Calu3 (cell line): ENCODE measurements at regions not wholly inside any gene's neighbourhood (a gene's known extent, or its start where the extent isn't known, plus 50 kb on each side); places are given as distances from the start of the nearest gene placed in this dataset.

ENCODE experiments used
- BruUV-seq: library from RNA; stranded (reverse); fragments of 400-500 nt; replicated peaks from 2 replicates; lab custom pipeline; 2021; lab: Mats Ljungman, UMichigan
- CTCF ChIA-PET: fragments of 300-600 bp; sonication (Branson Sonifier 250); formaldehyde crosslinking; loops from one replicate; lab custom pipeline; 2022; ENCODE audit warnings: antibody characterized with exemption; lab: Charles Lee
- DNase-seq: peaks from one replicate; pipeline ENCODE4 v3.0.0; 2022
- H3K27ac Mint-ChIP-seq: one replicate; pipeline ENCODE4 v1.8.0; 2022; ENCODE audit warnings: mixed read lengths; ENCODE audit not compliant: unreplicated experiment
- H3K27me3 Mint-ChIP-seq: one replicate; pipeline ENCODE4 v1.8.0; 2022; ENCODE audit warnings: mixed read lengths; ENCODE audit not compliant: unreplicated experiment
- H3K36me3 Mint-ChIP-seq: one replicate; pipeline ENCODE4 v1.8.0; 2022; ENCODE audit warnings: mild to moderate bottlenecking, moderate library complexity, mixed read lengths; ENCODE audit not compliant: insufficient read depth, unreplicated experiment
- H3K4me1 Mint-ChIP-seq: one replicate; pipeline ENCODE4 v1.8.0; 2022; ENCODE audit warnings: mild to moderate bottlenecking, low read depth, mixed read lengths; ENCODE audit not compliant: unreplicated experiment
- H3K4me3 Mint-ChIP-seq: one replicate; pipeline ENCODE4 v1.8.0; 2022; ENCODE audit warnings: mild to moderate bottlenecking, low read depth, moderate library complexity, mixed read lengths; ENCODE audit not compliant: unreplicated experiment
- H3K9me3 Mint-ChIP-seq: one replicate; pipeline ENCODE4 v1.8.0; 2022; ENCODE audit warnings: low read depth, mixed read lengths; ENCODE audit not compliant: unreplicated experiment
- CTCF ChIP-seq: fragments of 200-600 bp; IDR thresholded peaks from one replicate; pipeline ENCODE4 v1.8.0; 2022; ENCODE audit warnings: antibody characterized with exemption; ENCODE audit not compliant: unreplicated experiment
- intact Hi-C: fragments of 100-400 bp; cut with micrococcal nuclease; formaldehyde crosslinking; loops from one replicate; pipeline ENCODE4 v1.10.0; 2022; ENCODE audit not compliant: unreplicated experiment

GRCh38 chr16:25449802-25450201 is 192.2 kb upstream of the ZKSCAN2 start:
- Mint-ChIP-seq H3K9me3 (peaks cover 3% of the 10 kb centered on the region), H3K27me3 (no peaks in the 10 kb centered on the region), H3K27ac (no peak overlapping the region), H3K4me3 (no peak overlapping the region), H3K4me1 (no peaks in the 10 kb centered on the region), H3K36me3 (no peaks in the 10 kb centered on the region)
- no peak for TF ChIP-seq CTCF
- intact Hi-C loops = loop anchor here (10.0 kb wide), 1 partner anchor 85 kb away; no protein-coding TSS in a partner anchor
- DNase-seq = no peak
- CTCF ChIA-PET = no interaction called here
- no TSS peak for BruUV-seq

GRCh38 chr16:25443994-25444393 is 186.3 kb upstream of the ZKSCAN2 start:
- no peak overlapping the region for H3K27ac Mint-ChIP-seq
- no peaks in the 10 kb centered on the region for H3K4me1 Mint-ChIP-seq
- CTCF ChIA-PET = no interaction called here
- intact Hi-C loops = loop anchor here (10.0 kb wide), 1 partner anchor 79 kb away; no protein-coding TSS in a partner anchor
- no peak for TF ChIP-seq CTCF
- no TSS peak for BruUV-seq
- no peaks in the 10 kb centered on the region for H3K36me3 Mint-ChIP-seq
- H3K4me3 Mint-ChIP-seq = no peak overlapping the region
- H3K9me3 Mint-ChIP-seq = peaks cover 3% of the 10 kb centered on the region
- peaks cover 28% of the 10 kb centered on the region for H3K27me3 Mint-ChIP-seq
- no peak for DNase-seq

DNA sequence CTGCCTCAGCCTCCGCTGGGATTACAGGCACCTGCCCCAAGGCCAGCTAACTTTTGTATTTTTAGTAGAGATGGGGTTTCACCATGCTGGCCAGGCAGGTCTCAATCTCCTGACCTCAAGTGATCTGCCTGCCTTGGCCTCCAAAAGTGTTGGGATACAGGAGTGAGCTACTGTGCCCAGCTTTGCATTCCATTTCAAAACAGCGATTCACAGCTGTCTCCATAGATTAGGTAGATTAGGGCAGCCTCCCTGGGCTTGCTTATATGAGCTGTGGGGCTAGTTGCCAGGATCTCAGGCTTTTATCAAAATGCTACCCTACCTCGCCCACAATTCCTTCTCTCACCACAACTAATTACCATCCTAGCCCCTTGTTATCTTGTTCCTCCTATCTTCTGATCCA is 176.4 kb upstream of the ZKSCAN2 start:
- no peaks in the 10 kb centered on the region for H3K36me3 Mint-ChIP-seq
- TF ChIP-seq CTCF = no peak
- H3K4me1 Mint-ChIP-seq = no peaks in the 10 kb centered on the region
- H3K27ac Mint-ChIP-seq = no peak overlapping the region
- H3K4me3 Mint-ChIP-seq = no peak overlapping the region
- DNase-seq = no peak
- CTCF ChIA-PET = no interaction called here
- no TSS peak for BruUV-seq
- H3K27me3 Mint-ChIP-seq = peaks cover 24% of the 10 kb centered on the region
- intact Hi-C loops = no loop called here
- H3K9me3 Mint-ChIP-seq = no peaks in the 10 kb centered on the region

DNA sequence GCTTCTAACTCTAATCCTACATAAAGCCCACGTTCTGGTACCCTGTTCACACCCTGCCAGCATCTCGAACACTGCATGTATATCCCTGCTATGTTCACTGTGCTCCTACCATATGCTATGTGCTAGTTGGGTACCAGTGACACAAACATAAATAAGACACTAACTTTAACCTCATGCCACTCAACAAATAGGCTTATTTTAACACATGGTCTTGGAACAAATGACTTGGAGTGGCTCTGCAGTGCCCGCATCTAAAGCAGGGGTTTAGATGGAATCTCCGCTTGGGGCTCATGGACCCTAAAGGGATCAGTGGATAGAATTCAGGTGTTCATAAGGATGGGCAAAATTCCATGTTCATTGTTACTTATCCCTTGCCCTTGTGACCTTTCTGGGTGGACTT is 175.7 kb upstream of the ZKSCAN2 start:
- DNase-seq = no peak
- intact Hi-C loops = no loop called here
- Mint-ChIP-seq H3K4me3 (no peak overlapping the region), H3K27ac (no peak overlapping the region), H3K9me3 (no peaks in the 10 kb centered on the region), H3K4me1 (no peaks in the 10 kb centered on the region), H3K27me3 (peaks cover 24% of the 10 kb centered on the region), H3K36me3 (no peaks in the 10 kb centered on the region)
- CTCF ChIA-PET = no interaction called here
- no peak for TF ChIP-seq CTCF
- no TSS peak for BruUV-seq
